Spleen (tissue), 11 donors: ENCODE measurements at regions not wholly inside any gene's neighbourhood (a gene's known extent, or its start where the extent isn't known, plus 50 kb on each side); places are given as distances from the start of the nearest gene placed in this dataset.

ENCODE experiments used
- DNase-seq: peaks from one replicate; pipeline ENCODE4 v3.0.0-alpha.2; 2020
- H3K27ac ChIP-seq, 8 donors: fragments of 200-600 bp; sonication (generic) in 7 of 8; 1 replicate in 4 of 8; 2 replicates in 4 of 8; pipeline versions ENCODE4 v1.5.0 to v1.8.0; 2016 to 2021; ENCODE audit warnings: inconsistent platforms in 4 of 8, mild to moderate bottlenecking in 4 of 8, moderate library complexity in 1 of 8
- H3K27me3 ChIP-seq, 7 donors: fragments of 200-600 bp; sonication (generic) in 6 of 7; replicated peaks in 1 of 7; 1 replicate in 4 of 7; 2 replicates in 3 of 7; pipeline versions ENCODE4 v1.5.0 to v1.8.0; 2016 to 2021; ENCODE audit warnings: inconsistent platforms in 3 of 7, mild to moderate bottlenecking in 1 of 7
- H3K36me3 ChIP-seq, 6 donors: fragments of 200-600 bp; sonication (generic) in 5 of 6; 1 replicate in 4 of 6; 2 replicates in 2 of 6; pipeline versions ENCODE4 v1.5.0 to v1.8.0; 2016 to 2021; ENCODE audit warnings: inconsistent platforms in 2 of 6
- H3K4me1 ChIP-seq, 6 donors: fragments of 200-600 bp; sonication (generic) in 5 of 6; 1 replicate in 3 of 6; 2 replicates in 3 of 6; pipeline versions ENCODE4 v1.5.0 to v1.8.0; 2016 to 2021; ENCODE audit warnings: inconsistent platforms in 3 of 6
- H3K4me3 ChIP-seq, 8 donors: fragments of 200-600 bp; sonication (generic) in 7 of 8; 1 replicate in 4 of 8; 2 replicates in 4 of 8; pipeline versions ENCODE4 v1.5.0 to v1.8.0; 2016 to 2021; ENCODE audit warnings: inconsistent platforms in 4 of 8, mild to moderate bottlenecking in 4 of 8, moderate library complexity in 2 of 8
- H3K9me3 ChIP-seq, 8 donors: fragments of 200-600 bp; sonication (generic) in 7 of 8; 1 replicate in 4 of 8; 2 replicates in 4 of 8; pipeline versions ENCODE4 v1.5.0 to v1.8.0; 2016 to 2021; ENCODE audit warnings: inconsistent platforms in 4 of 8
- CTCF ChIP-seq, 11 experiments: fragments of 200-600 bp in 7 of 11; fragments of 450-650 bp in 4 of 11; sonication (generic) in 4 of 11; IDR thresholded peaks in 8 of 11; conservative IDR thresholded peaks in 3 of 11; 1 replicate in 7 of 11; 2 replicates in 4 of 11; pipeline versions ENCODE4 v1.4.0 to v1.8.0; 2016 to 2021; ENCODE audit warnings: antibody characterized with exemption in 11 of 11, inconsistent platforms in 4 of 11, mild to moderate bottlenecking in 1 of 11
- POLR2A ChIP-seq, 3 donors: fragments of 450-650 bp; IDR thresholded peaks; one replicate each; pipeline ENCODE4 v1.5.1; 2017; ENCODE audit warnings: antibody characterized with exemption in 3 of 3, mild to moderate bottlenecking in 1 of 3
- POLR2AphosphoS5 ChIP-seq, 3 donors: sonication (generic); formaldehyde crosslinking; IDR thresholded peaks; one replicate each; pipeline ENCODE4 v1.5.1; 2017; ENCODE audit warnings: antibody characterized with exemption in 3 of 3
- WGBS, 5 donors: extraction: QIAGEN DNeasy Blood & Tissue Kit in 3 of 5; methylation state at CpG; one replicate each; pipeline versions ENCODE4 v1.1.5 to v1.1.7; 2013 to 2018; 5-methylcytosine and 5-hydroxymethylcytosine counted together
- intact Hi-C: fragments of 100-400 bp; cut with DNase I; formaldehyde crosslinking; loops from one replicate; pipeline ENCODE4 v1.15.0; 2023; ENCODE audit warnings: low total_unique reads
- donor health status: healthy with polysubstance abuse.
- donor health status: DM: no; HTN: no; CAD: no; lungs with moderate emphysema.
- donor health status: DM: no; HTN: no; CAD: no.
- donor health status: Bipolar disorder and iron deficiency.
- donor health status: healthy.
- donor health status: DM: no; HTN: no; CAD: no.
- donor health status: DM: yes; HTN: yes; CAD: no.

- no peak overlapping the region for H3K4me3 ChIP-seq
- WGBS, 5 donors = 51 to 79% (median 70%) methylated on average over 2 of the region's 2 CpGs
- TF ChIP-seq POLR2A (IDR thresholded peaks at IDR 0.05) (no peak), CTCF (IDR thresholded peaks at IDR 0.05 in 8 of 11, conservative IDR thresholded peaks at IDR 0.05 in 3 of 11) (no peak), POLR2AphosphoS5 (IDR thresholded peaks at IDR 0.05) (no peak)
- no peaks in the 10 kb centered on the region for H3K9me3 ChIP-seq
- peaks cover 0 to 12% (median 0%) of the 10 kb centered on the region in 7 donors for H3K27me3 ChIP-seq
- peaks cover 0 to 99% (median 3%) of the 10 kb centered on the region in 6 donors for H3K36me3 ChIP-seq
- no peaks in the 10 kb centered on the region for H3K4me1 ChIP-seq
- intact Hi-C loops = no loop called here
- no peak for DNase-seq
- H3K27ac ChIP-seq = no peak overlapping the region
Measured at GRCh38 chr3:124486324-124486723, 243.9 kb upstream of the UMPS start.

- DNase-seq = no peak
- Histone ChIP-seq H3K27me3 (no peaks in the 10 kb centered on the region), H3K27ac (no peak overlapping the region), H3K4me1 (no peaks in the 10 kb centered on the region), H3K9me3 (no peaks in the 10 kb centered on the region), H3K36me3 (peaks cover 0 to 93% (median 2%) of the 10 kb centered on the region in 6 donors), H3K4me3 (no peak overlapping the region)
- TF ChIP-seq POLR2A (IDR thresholded peaks at IDR 0.05) = no peak
- no peak for TF ChIP-seq CTCF (IDR thresholded peaks at IDR 0.05 in 8 of 11, conservative IDR thresholded peaks at IDR 0.05 in 3 of 11)
- TF ChIP-seq POLR2AphosphoS5 (IDR thresholded peaks at IDR 0.05) = no peak
- intact Hi-C loops = no loop called here
Measured at GRCh38 chr3:124489506-124489905, 240.7 kb upstream of the UMPS start.

GRCh38 chr3:124491098-124491497, 239.2 kb upstream of the UMPS start:
- intact Hi-C loops = no loop called here
- no peak overlapping the region for H3K4me3 ChIP-seq
- no peak overlapping the region for H3K27ac ChIP-seq
- no peak for DNase-seq
- WGBS, 5 donors = 42 to 54% (median 48%) methylated on average over 8 of the region's 8 CpGs
- H3K4me1 ChIP-seq = peaks cover 0 to 10% (median 0%) of the 10 kb centered on the region in 6 donors
- no peak for TF ChIP-seq POLR2A (IDR thresholded peaks at IDR 0.05)
- no peak for TF ChIP-seq CTCF (IDR thresholded peaks at IDR 0.05 in 8 of 11, conservative IDR thresholded peaks at IDR 0.05 in 3 of 11)
- no peak for TF ChIP-seq POLR2AphosphoS5 (IDR thresholded peaks at IDR 0.05)
- H3K9me3 ChIP-seq = no peaks in the 10 kb centered on the region
- H3K36me3 ChIP-seq = peaks cover 0 to 78% (median 2%) of the 10 kb centered on the region in 6 donors
- H3K27me3 ChIP-seq = no peaks in the 10 kb centered on the region

GRCh38 chr3:124491875-124492274, 238.4 kb upstream of the UMPS start:
- no peak for TF ChIP-seq POLR2A (IDR thresholded peaks at IDR 0.05)
- TF ChIP-seq CTCF (IDR thresholded peaks at IDR 0.05 in 8 of 11, conservative IDR thresholded peaks at IDR 0.05 in 3 of 11) = no peak
- TF ChIP-seq POLR2AphosphoS5 (IDR thresholded peaks at IDR 0.05) = no peak
- peaks cover 0 to 70% (median 2%) of the 10 kb centered on the region in 6 donors for H3K36me3 ChIP-seq
- H3K27ac ChIP-seq = no peak overlapping the region
- H3K4me1 ChIP-seq = peaks cover 0 to 13% (median under 1%) of the 10 kb centered on the region in 6 donors
- intact Hi-C loops = no loop called here
- WGBS, 5 donors = 82 to 94% (median 89%) methylated on average over 3 of the region's 3 CpGs
- H3K9me3 ChIP-seq = no peaks in the 10 kb centered on the region
- no peak overlapping the region for H3K4me3 ChIP-seq
- H3K27me3 ChIP-seq = no peaks in the 10 kb centered on the region
- no peak for DNase-seq
